Choroid plexus epithelial cell (primary cell): ENCODE measurements at regions not wholly inside any gene's neighbourhood (a gene's known extent, or its start where the extent isn't known, plus 50 kb on each side); places are given as distances from the start of the nearest gene placed in this dataset.
"Not testable (repeated sequence)": the region's sequence is repeated elsewhere in the genome, so short reads cannot be mapped to it uniquely, and the experiment has no call there.

Experiments
- DNase-seq: peaks from one replicate; pipeline ENCODE4 v3.0.0-alpha.2; 2010; ENCODE audit warnings: low read depth
- H3K4me3 ChIP-seq: 2 replicates; pipeline ENCODE4 v1.5.1; 2011; ENCODE audit warnings: low read depth, mild to moderate bottlenecking, control low read depth, low read length, moderate library complexity
- TF ChIP-seq, protein P1 (sequence below): conservative IDR thresholded peaks from 2 replicates; pipeline ENCODE4 v1.5.1; 2011; ENCODE audit warnings: low read depth, mild to moderate bottlenecking, control low read depth, inconsistent platforms, low read length, moderate library complexity

GRCh38 chr3:13140596-13140995 is 67.4 kb upstream of the IQSEC1 start:
- H3K4me3 ChIP-seq = no peak overlapping the region
- no peak for DNase-seq
- TF ChIP-seq, protein P1, sequence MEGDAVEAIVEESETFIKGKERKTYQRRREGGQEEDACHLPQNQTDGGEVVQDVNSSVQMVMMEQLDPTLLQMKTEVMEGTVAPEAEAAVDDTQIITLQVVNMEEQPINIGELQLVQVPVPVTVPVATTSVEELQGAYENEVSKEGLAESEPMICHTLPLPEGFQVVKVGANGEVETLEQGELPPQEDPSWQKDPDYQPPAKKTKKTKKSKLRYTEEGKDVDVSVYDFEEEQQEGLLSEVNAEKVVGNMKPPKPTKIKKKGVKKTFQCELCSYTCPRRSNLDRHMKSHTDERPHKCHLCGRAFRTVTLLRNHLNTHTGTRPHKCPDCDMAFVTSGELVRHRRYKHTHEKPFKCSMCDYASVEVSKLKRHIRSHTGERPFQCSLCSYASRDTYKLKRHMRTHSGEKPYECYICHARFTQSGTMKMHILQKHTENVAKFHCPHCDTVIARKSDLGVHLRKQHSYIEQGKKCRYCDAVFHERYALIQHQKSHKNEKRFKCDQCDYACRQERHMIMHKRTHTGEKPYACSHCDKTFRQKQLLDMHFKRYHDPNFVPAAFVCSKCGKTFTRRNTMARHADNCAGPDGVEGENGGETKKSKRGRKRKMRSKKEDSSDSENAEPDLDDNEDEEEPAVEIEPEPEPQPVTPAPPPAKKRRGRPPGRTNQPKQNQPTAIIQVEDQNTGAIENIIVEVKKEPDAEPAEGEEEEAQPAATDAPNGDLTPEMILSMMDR = no peak

- TF ChIP-seq, protein P1 = no peak
- no peak overlapping the region for H3K4me3 ChIP-seq
- no peak for DNase-seq
Measured at GRCh38 chr3:13139471-13140065, 66.3 kb upstream of the IQSEC1 start.

- DNase-seq = no peak
- H3K4me3 ChIP-seq = no peak overlapping the region
- TF ChIP-seq, protein P1 = no peak
Measured at GRCh38 chr3:13138833-13139145, 65.6 kb upstream of the IQSEC1 start.

DNA sequence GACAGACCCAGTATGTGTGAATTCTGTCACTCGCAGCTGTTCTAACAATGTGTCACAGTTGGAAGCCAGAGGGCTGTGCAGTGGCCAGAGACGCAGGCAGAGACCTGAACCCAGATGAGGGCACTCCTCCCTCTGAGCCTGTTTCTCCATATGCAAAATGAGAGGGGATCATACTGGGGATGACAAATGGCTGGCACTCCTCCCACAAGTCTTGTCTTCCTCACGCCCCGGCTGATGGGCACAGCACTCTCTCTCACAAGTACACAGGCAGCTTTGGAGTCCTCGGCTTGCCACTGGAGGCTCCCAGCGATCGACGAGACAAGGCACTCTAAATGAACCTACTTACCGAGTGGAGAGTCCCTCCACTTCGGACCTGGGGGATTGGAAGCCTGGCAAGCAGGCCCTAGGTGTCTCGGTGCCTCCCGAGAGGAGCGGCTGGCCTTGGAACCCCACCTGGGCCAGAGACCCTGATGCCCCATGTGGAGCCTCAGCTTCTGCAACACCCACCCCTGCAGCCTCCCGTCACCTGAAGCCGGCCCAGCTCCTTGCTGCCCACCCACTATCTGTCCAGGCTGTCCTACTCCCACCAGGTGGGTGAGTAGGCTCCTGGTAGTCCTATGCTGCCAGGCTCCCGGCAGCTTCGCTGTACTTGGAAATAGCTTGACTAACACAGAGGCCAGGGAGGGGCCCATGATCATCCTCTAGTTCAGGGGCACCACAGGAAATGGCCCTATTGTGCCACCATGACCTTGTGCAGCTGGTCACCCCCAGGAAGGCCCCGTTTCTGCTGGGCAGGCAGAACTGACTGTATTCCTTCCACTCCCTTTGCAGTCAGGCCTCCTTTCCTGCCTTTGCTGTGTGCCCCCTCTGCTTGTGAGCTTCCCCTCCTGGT is 65.0 kb upstream of the IQSEC1 start:
- H3K4me3 ChIP-seq = no peak overlapping the region
- DNase-seq = no peak
- TF ChIP-seq, protein P1 = no peak

- not testable (repeated sequence) for DNase-seq
Measured at GRCh38 chr3:13136848-13137247, 63.6 kb upstream of the IQSEC1 start.

GRCh38 chr3:13136426-13136825 is 63.2 kb upstream of the IQSEC1 start:
- no peak for DNase-seq
- TF ChIP-seq, protein P1 = no peak
- no peak overlapping the region for H3K4me3 ChIP-seq

More at GRCh38 chr3:13136848-13137247, 63.6 kb upstream of the IQSEC1 start:
- H3K4me3 ChIP-seq = not testable (repeated sequence)

DNA sequence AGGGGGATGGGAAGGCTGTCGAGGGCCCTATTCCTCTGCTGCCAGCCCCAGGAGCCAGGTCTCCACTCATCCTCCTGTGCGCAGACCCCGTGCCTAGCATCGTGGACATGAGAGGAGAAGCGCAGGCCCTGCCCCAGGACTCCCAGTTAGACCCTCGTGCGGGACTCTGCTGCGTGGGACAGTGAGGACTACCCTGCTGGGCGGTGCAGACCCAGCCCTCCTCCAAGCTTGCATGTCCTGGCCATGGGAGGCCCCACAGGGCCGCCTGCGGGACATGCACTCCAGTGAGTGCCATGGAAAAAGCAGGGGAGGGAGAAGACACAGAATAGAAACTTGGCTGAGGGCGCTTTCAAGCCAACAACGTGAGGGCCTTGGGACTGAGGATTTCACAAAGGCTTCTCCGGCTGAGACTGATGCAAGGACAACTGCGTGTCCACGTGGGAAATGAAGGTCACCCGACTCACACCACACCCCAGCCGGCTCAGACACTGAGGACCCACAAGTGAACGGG is 62.6 kb upstream of the IQSEC1 start:
- TF ChIP-seq, protein P1 = no peak
- no peak overlapping the region for H3K4me3 ChIP-seq
- no peak for DNase-seq
